Vagina (tissue), 2 donors: ENCODE measurements at regions not wholly inside any gene's neighbourhood (a gene's known extent, or its start where the extent isn't known, plus 50 kb on each side); places are given as distances from the start of the nearest gene placed in this dataset.
"Not testable (repeated sequence)": the region's sequence is repeated elsewhere in the genome, so short reads cannot be mapped to it uniquely, and the experiment has no call there.

Source experiments
- DNase-seq, 2 donors: peaks; one replicate each; pipeline ENCODE4 v3.0.0-alpha.2; 2017; ENCODE audit errors: extremely low spot score in 2 of 2
- H3K27ac ChIP-seq: fragments of 200-600 bp; sonication (generic); one replicate; pipeline ENCODE4 v1.5.1; 2019
- H3K27me3 ChIP-seq: fragments of 200-600 bp; sonication (generic); one replicate; pipeline ENCODE4 v1.5.1; 2019
- H3K36me3 ChIP-seq, 2 donors: fragments of 200-600 bp; sonication (generic); one replicate each; pipeline ENCODE4 v1.5.1; 2017 to 2019
- H3K4me1 ChIP-seq: fragments of 200-600 bp; sonication (generic); one replicate; pipeline ENCODE4 v1.5.1; 2019
- H3K4me3 ChIP-seq, 2 donors: fragments of 200-600 bp; sonication (generic); 1 replicate in 1 of 2; 2 replicates in 1 of 2; pipeline ENCODE4 v1.5.1; 2016 to 2019
- H3K9me3 ChIP-seq: fragments of 200-600 bp; sonication (generic); one replicate; pipeline ENCODE4 v1.5.1; 2019
- POLR2A ChIP-seq, 2 donors: fragments of 450-650 bp; IDR thresholded peaks; one replicate each; pipeline ENCODE4 v1.6.1; 2017; ENCODE audit warnings: antibody characterized with exemption in 2 of 2, mild to moderate bottlenecking in 2 of 2, moderate library complexity in 2 of 2
- POLR2AphosphoS5 ChIP-seq, 2 donors: sonication (generic); formaldehyde crosslinking; IDR thresholded peaks; one replicate each; pipeline ENCODE4 v1.9.0; 2017; ENCODE audit warnings: antibody characterized with exemption in 2 of 2, mild to moderate bottlenecking in 2 of 2, low read depth in 1 of 2; ENCODE audit not compliant: insufficient read depth in 1 of 2
- intact Hi-C: fragments of 100-400 bp; cut with DNase I; formaldehyde crosslinking; loops from one replicate; pipeline ENCODE4 v1.15.1; 2023
- TF ChIP-seq, protein P1 (sequence below), 3 experiments: fragments of 450-650 bp in 2 of 3; fragments of 200-600 bp in 1 of 3; sonication (generic) in 1 of 3; IDR thresholded peaks; one replicate each; pipeline ENCODE4 v1.5.1; 2017 to 2019; ENCODE audit warnings: antibody characterized with exemption in 3 of 3, mild to moderate bottlenecking in 2 of 3, moderate library complexity in 2 of 3

GRCh38 chr15:95693917-95694316 lies 636.6 kb upstream of the NR2F2 start:
- Histone ChIP-seq H3K36me3 (no peaks in the 10 kb centered on the region), H3K27me3 (no peaks in the 10 kb centered on the region), H3K4me1 (no peaks in the 10 kb centered on the region), H3K9me3 (peaks cover 3% of the 10 kb centered on the region), H3K27ac (no peak overlapping the region), H3K4me3 (no peak overlapping the region)
- DNase-seq: no peak
- intact Hi-C loops: no loop called here
- TF ChIP-seq, protein P1, sequence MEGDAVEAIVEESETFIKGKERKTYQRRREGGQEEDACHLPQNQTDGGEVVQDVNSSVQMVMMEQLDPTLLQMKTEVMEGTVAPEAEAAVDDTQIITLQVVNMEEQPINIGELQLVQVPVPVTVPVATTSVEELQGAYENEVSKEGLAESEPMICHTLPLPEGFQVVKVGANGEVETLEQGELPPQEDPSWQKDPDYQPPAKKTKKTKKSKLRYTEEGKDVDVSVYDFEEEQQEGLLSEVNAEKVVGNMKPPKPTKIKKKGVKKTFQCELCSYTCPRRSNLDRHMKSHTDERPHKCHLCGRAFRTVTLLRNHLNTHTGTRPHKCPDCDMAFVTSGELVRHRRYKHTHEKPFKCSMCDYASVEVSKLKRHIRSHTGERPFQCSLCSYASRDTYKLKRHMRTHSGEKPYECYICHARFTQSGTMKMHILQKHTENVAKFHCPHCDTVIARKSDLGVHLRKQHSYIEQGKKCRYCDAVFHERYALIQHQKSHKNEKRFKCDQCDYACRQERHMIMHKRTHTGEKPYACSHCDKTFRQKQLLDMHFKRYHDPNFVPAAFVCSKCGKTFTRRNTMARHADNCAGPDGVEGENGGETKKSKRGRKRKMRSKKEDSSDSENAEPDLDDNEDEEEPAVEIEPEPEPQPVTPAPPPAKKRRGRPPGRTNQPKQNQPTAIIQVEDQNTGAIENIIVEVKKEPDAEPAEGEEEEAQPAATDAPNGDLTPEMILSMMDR (IDR thresholded peaks at IDR 0.05): no peak

- DNase-seq: no peak
Measured at GRCh38 chr15:95698230-95698629, 632.3 kb upstream of the NR2F2 start.

DNA sequence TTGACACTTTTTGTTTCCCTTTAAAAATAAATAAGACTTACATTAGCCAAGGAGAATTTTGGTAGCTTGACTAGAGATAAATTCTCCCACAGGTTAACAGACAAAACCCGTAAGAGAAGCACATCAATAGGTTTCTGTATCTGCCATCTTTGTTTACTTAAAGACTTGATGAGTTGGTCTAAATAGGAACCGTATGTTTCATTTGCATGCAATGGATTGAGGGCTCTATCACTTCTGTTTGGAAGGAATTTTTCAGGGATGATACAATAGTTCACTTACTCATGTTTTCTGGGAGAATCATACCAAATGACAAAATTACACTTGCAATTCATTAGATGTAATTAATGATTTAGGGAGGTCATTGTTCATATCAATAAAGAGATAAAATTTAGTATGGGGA lies 631.5 kb upstream of the NR2F2 start:
- H3K27me3 ChIP-seq: no peaks in the 10 kb centered on the region
- H3K9me3 ChIP-seq: peaks cover 3% of the 10 kb centered on the region
- no peaks in the 10 kb centered on the region for H3K36me3 ChIP-seq
- intact Hi-C loops: no loop called here
- DNase-seq: no peak
- no peak for TF ChIP-seq POLR2AphosphoS5 (IDR thresholded peaks at IDR 0.05; ENCODE audit: insufficient read depth in 1 of 2, low read depth in 1 of 2)
- no peak for TF ChIP-seq POLR2A (IDR thresholded peaks at IDR 0.05)
- TF ChIP-seq, protein P1 (IDR thresholded peaks at IDR 0.05): no peak
- no peaks in the 10 kb centered on the region for H3K4me1 ChIP-seq
- no peak overlapping the region for H3K4me3 ChIP-seq
- H3K27ac ChIP-seq: no peak overlapping the region

More at GRCh38 chr15:95698230-95698629, 632.3 kb upstream of the NR2F2 start:
- Histone ChIP-seq H3K4me3 (no peak overlapping the region), H3K9me3 (peaks cover 3% of the 10 kb centered on the region), H3K36me3 (no peaks in the 10 kb centered on the region), H3K4me1 (no peaks in the 10 kb centered on the region), H3K27ac (no peak overlapping the region), H3K27me3 (no peaks in the 10 kb centered on the region)
- TF ChIP-seq, protein P1 (IDR thresholded peaks at IDR 0.05): no peak
- TF ChIP-seq POLR2A (IDR thresholded peaks at IDR 0.05) (no peak), POLR2AphosphoS5 (IDR thresholded peaks at IDR 0.05; ENCODE audit: insufficient read depth in 1 of 2, low read depth in 1 of 2) (no peak)
- intact Hi-C loops: no loop called here

- no peaks in the 10 kb centered on the region for H3K4me1 ChIP-seq
- H3K4me3 ChIP-seq: no peak overlapping the region
- intact Hi-C loops: no loop called here
- H3K9me3 ChIP-seq: no peaks in the 10 kb centered on the region
- no peaks in the 10 kb centered on the region for H3K27me3 ChIP-seq
- no peak for DNase-seq
- H3K36me3 ChIP-seq: no peaks in the 10 kb centered on the region
- H3K27ac ChIP-seq: no peak overlapping the region
- TF ChIP-seq POLR2AphosphoS5 (IDR thresholded peaks at IDR 0.05; ENCODE audit: insufficient read depth in 1 of 2, low read depth in 1 of 2) (no peak), POLR2A (IDR thresholded peaks at IDR 0.05) (no peak)
- TF ChIP-seq, protein P1 (IDR thresholded peaks at IDR 0.05): no peak
Measured at GRCh38 chr15:95699578-95699977, 630.9 kb upstream of the NR2F2 start.

DNA sequence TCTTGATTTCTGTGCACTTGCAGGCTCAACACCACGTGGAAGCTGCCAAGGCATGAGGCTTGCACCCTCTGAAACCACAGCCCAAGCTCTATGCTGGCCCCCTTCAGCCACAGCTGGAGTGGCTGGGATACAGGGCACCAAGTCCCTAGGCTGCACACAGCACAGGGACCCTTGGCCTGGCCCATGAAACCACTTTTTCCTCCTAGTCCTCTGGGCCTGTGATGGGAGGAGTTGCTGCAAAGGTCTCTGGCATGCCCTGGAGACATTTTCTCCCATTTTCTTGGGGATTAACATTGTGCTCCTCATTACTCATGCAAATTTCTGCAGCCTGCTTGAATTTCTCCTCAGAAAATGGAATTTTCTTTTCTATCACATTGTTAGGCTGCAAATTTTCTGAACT lies 629.8 kb upstream of the NR2F2 start:
- H3K36me3 ChIP-seq, intact Hi-C loops, H3K9me3 ChIP-seq, H3K27me3 ChIP-seq, H3K4me1 ChIP-seq, DNase-seq, H3K4me3 ChIP-seq, H3K27ac ChIP-seq: not testable (repeated sequence)

DNA sequence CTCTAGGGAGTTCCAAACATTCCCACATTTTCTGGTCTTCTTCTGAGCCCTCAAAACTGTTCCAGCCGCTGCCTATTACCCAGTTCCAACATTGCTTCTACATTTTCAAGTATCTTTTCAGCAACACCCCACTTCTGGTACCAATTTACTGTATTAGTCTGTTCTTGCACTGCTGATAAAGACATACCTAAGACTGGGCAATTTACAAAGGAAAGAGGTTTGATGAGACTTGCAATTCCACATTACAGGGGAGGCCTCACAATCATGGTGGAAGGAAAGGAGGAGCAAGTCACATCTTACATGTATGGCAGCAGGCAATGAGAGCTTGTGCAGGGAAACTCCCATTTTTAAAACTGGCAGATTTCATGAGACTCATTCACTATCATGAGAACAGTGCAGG lies 629.1 kb upstream of the NR2F2 start:
- no peak for DNase-seq
- intact Hi-C loops: no loop called here
- Histone ChIP-seq H3K9me3 (no peaks in the 10 kb centered on the region), H3K36me3 (no peaks in the 10 kb centered on the region), H3K27ac (no peak overlapping the region), H3K4me1 (no peaks in the 10 kb centered on the region), H3K4me3 (no peak overlapping the region), H3K27me3 (no peaks in the 10 kb centered on the region)
- TF ChIP-seq, protein P1 (IDR thresholded peaks at IDR 0.05): no peak
- no peak for TF ChIP-seq POLR2A (IDR thresholded peaks at IDR 0.05)
- TF ChIP-seq POLR2AphosphoS5 (IDR thresholded peaks at IDR 0.05; ENCODE audit: insufficient read depth in 1 of 2, low read depth in 1 of 2): no peak
